ENCODE measurements at regions not wholly inside any gene's neighbourhood (a gene's known extent, or its start where the extent isn't known, plus 50 kb on each side); places are given as distances from the start of the nearest gene placed in this dataset.

- no peak for DNase-seq (ENCODE audit: low read depth in 2 of 2, low spot score in 1 of 2)
These were observed 238.5 kb upstream of the ZC3H12C start for GRCh38 chr11:109854731-109855130.

GRCh38 chr11:109856928-109857327 lies 236.3 kb upstream of the ZC3H12C start:
- no peak for DNase-seq (ENCODE audit: low read depth in 2 of 2, low spot score in 1 of 2)

GRCh38 chr11:109857637-109858036 lies 235.6 kb upstream of the ZC3H12C start:
- no peak for DNase-seq (ENCODE audit: low read depth in 2 of 2, low spot score in 1 of 2)

- no peak for DNase-seq (ENCODE audit: low read depth in 2 of 2, low spot score in 1 of 2)
These were observed 235.0 kb upstream of the ZC3H12C start for GRCh38 chr11:109858152-109858551.

GRCh38 chr11:109859045-109859724 lies 234.0 kb upstream of the ZC3H12C start:
- no peak for DNase-seq (ENCODE audit: low read depth in 2 of 2, low spot score in 1 of 2)

GRCh38 chr11:109862835-109863234 lies 230.4 kb upstream of the ZC3H12C start:
- no peak for DNase-seq (ENCODE audit: low read depth in 2 of 2, low spot score in 1 of 2)

- DNase-seq (ENCODE audit: low read depth in 2 of 2, low spot score in 1 of 2), result no peak
These were observed 229.0 kb upstream of the ZC3H12C start for GRCh38 chr11:109864151-109864661.

- no peak for DNase-seq (ENCODE audit: low read depth in 2 of 2, low spot score in 1 of 2)
These were observed 228.2 kb upstream of the ZC3H12C start for GRCh38 chr11:109864834-109865547.

- DNase-seq (ENCODE audit: low read depth in 2 of 2, low spot score in 1 of 2), result no peak
These were observed 227.5 kb upstream of the ZC3H12C start for GRCh38 chr11:109865548-109866186.

- DNase-seq (ENCODE audit: low read depth in 2 of 2, low spot score in 1 of 2), result no peak
These were observed 225.4 kb upstream of the ZC3H12C start for GRCh38 chr11:109867784-109868183.

- no peak for DNase-seq (ENCODE audit: low read depth in 2 of 2, low spot score in 1 of 2)
These were observed 223.7 kb upstream of the ZC3H12C start for GRCh38 chr11:109869536-109869935.

- DNase-seq (ENCODE audit: low read depth in 2 of 2, low spot score in 1 of 2), result no peak
These were observed 222.9 kb upstream of the ZC3H12C start for GRCh38 chr11:109870297-109870696.

- no peak for DNase-seq (ENCODE audit: low read depth in 2 of 2, low spot score in 1 of 2)
These were observed 216.1 kb upstream of the ZC3H12C start for GRCh38 chr11:109877043-109877442.

- DNase-seq (ENCODE audit: low read depth in 2 of 2, low spot score in 1 of 2), result no peak
These were observed 208.7 kb upstream of the ZC3H12C start for GRCh38 chr11:109884501-109884900.

GRCh38 chr11:109885006-109885405 lies 208.2 kb upstream of the ZC3H12C start:
- no peak for DNase-seq (ENCODE audit: low read depth in 2 of 2, low spot score in 1 of 2)

- DNase-seq (ENCODE audit: low read depth in 2 of 2, low spot score in 1 of 2), result no peak
These were observed 200.8 kb upstream of the ZC3H12C start for GRCh38 chr11:109892321-109892794.

GRCh38 chr11:109894242-109894641 lies 198.9 kb upstream of the ZC3H12C start:
- DNase-seq (ENCODE audit: low read depth in 2 of 2, low spot score in 1 of 2), result no peak

GRCh38 chr11:109898592-109898991 lies 194.6 kb upstream of the ZC3H12C start:
- no peak for DNase-seq (ENCODE audit: low read depth in 2 of 2, low spot score in 1 of 2)

- DNase-seq (ENCODE audit: low read depth in 2 of 2, low spot score in 1 of 2), result no peak
These were observed 190.3 kb upstream of the ZC3H12C start for GRCh38 chr11:109902764-109903433.

GRCh38 chr11:109911488-109911887 lies 181.7 kb upstream of the ZC3H12C start:
- no peak for DNase-seq (ENCODE audit: low read depth in 2 of 2, low spot score in 1 of 2)

GRCh38 chr11:109914038-109914437 lies 179.2 kb upstream of the ZC3H12C start:
- no peak for DNase-seq (ENCODE audit: low read depth in 2 of 2, low spot score in 1 of 2)

All from stimulated activated CD8-positive, alpha-beta memory T cell treated with anti-CD3 and anti-CD28 coated beads, Interleukin-4, amount 100 ng/mL, for 4 hours (primary cell).